GM23338 (cell line): ENCODE measurements at regions not wholly inside any gene's neighbourhood (a gene's known extent, or its start where the extent isn't known, plus 50 kb on each side); places are given as distances from the start of the nearest gene placed in this dataset.

ENCODE experiments used
- ATAC-seq: fragments of 200-7000 bp; cut with Tn5 transposase; 3 replicates; pipeline ENCODE4 v1.9.1; 2020
- DNase-seq: peaks from one replicate; pipeline ENCODE4 v3.0.0-alpha.2; 2015; ENCODE audit warnings: low spot score
- H2AFZ ChIP-seq: fragments of 200-600 bp; sonication (generic); 2 replicates; pipeline ENCODE4 v1.8.0; 2016; ENCODE audit warnings: antibody characterized with exemption, mild to moderate bottlenecking, moderate library complexity
- H3F3A ChIP-seq: fragments of 200-600 bp; sonication (generic); replicated peaks from 2 replicates; pipeline ENCODE4 v1.8.0; 2017; ENCODE audit warnings: antibody characterized with exemption, mixed run types, low read depth
- H3K27ac ChIP-seq: fragments of 200-600 bp; sonication (generic); 2 replicates; pipeline ENCODE4 v1.6.1; 2016; ENCODE audit warnings: low read depth
- H3K27me3 ChIP-seq: fragments of 200-600 bp; sonication (generic); 2 replicates; pipeline ENCODE4 v1.8.0; 2016; ENCODE audit warnings: mild to moderate bottlenecking, mixed run types, moderate library complexity; ENCODE audit not compliant: insufficient read depth
- H3K36me3 ChIP-seq: fragments of 200-600 bp; sonication (generic); 2 replicates; pipeline ENCODE4 v1.8.0; 2016; ENCODE audit warnings: mild to moderate bottlenecking; ENCODE audit not compliant: insufficient read depth
- H3K4me1 ChIP-seq: fragments of 200-600 bp; sonication (generic); 2 replicates; pipeline ENCODE4 v1.8.0; 2016; ENCODE audit warnings: mild to moderate bottlenecking, moderate library complexity; ENCODE audit not compliant: insufficient read depth
- H3K4me2 ChIP-seq: fragments of 200-600 bp; sonication (generic); 2 replicates; pipeline ENCODE4 v1.7.1; 2017; ENCODE audit warnings: mixed run types
- H3K4me3 ChIP-seq: fragments of 200-600 bp; sonication (generic); 2 replicates; pipeline ENCODE4 v1.6.1; 2016; ENCODE audit warnings: mixed run types
- H3K79me2 ChIP-seq: fragments of 200-600 bp; sonication (generic); replicated peaks from 2 replicates; pipeline ENCODE4 v1.8.0; 2017; ENCODE audit warnings: mild to moderate bottlenecking; ENCODE audit not compliant: insufficient read depth
- H3K9me2 ChIP-seq: fragments of 200-600 bp; sonication (generic); 2 replicates; pipeline ENCODE4 v1.8.0; 2017; ENCODE audit not compliant: insufficient read depth
- H4K20me1 ChIP-seq: fragments of 200-600 bp; sonication (generic); replicated peaks from 2 replicates; pipeline ENCODE4 v1.8.0; 2017; ENCODE audit warnings: mild to moderate bottlenecking; ENCODE audit not compliant: insufficient read depth
- H3K27ac Mint-ChIP-seq: 2 replicates; pipeline ENCODE4 v1.8.0; 2020; ENCODE audit warnings: inconsistent platforms, mild to moderate bottlenecking, moderate library complexity, mixed read lengths
- H3K27me3 Mint-ChIP-seq: 3 replicates; pipeline ENCODE4 v1.8.0; 2022; ENCODE audit warnings: low read depth, mild to moderate bottlenecking, moderate library complexity, mixed read lengths, inconsistent platforms; ENCODE audit not compliant: insufficient read depth, poor library complexity
- H3K36me3 Mint-ChIP-seq: 3 replicates; pipeline ENCODE4 v1.8.0; 2021; ENCODE audit warnings: low read depth, mild to moderate bottlenecking, inconsistent platforms, moderate library complexity, mixed read lengths
- H3K4me1 Mint-ChIP-seq: 3 replicates; pipeline ENCODE4 v1.8.0; 2020; ENCODE audit warnings: mild to moderate bottlenecking, inconsistent platforms, mixed read lengths
- H3K4me3 Mint-ChIP-seq: 3 replicates; pipeline ENCODE4 v1.8.0; 2021; ENCODE audit warnings: moderate library complexity, mild to moderate bottlenecking, inconsistent platforms, mixed read lengths
- H3K9me3 Mint-ChIP-seq: 3 replicates; pipeline ENCODE4 v1.8.0; 2020; ENCODE audit warnings: moderate library complexity, mild to moderate bottlenecking, inconsistent platforms, mixed read lengths
- CREB1 ChIP-seq: fragments of 250-450 bp; sonication (Bioruptor Pico); IDR thresholded peaks from 2 replicates; pipeline ENCODE4 v1.5.0; 2020; ENCODE audit warnings: low read depth, mild to moderate bottlenecking, moderate library complexity
- ETS1 ChIP-seq: IDR thresholded peaks from 2 replicates; pipeline ENCODE4 v1.6.1; 2016; ENCODE audit warnings: antibody characterized with exemption
- EZH2 ChIP-seq: fragments of 200-600 bp; sonication (generic); IDR thresholded peaks from one replicate; pipeline ENCODE4 v1.8.0; 2017; ENCODE audit warnings: antibody characterized with exemption, mild to moderate bottlenecking, low read depth; ENCODE audit not compliant: unreplicated experiment
- EZH2phosphoT487 ChIP-seq: fragments of 200-600 bp; sonication (generic); IDR thresholded peaks from one replicate; pipeline ENCODE4 v1.8.1; 2018; ENCODE audit warnings: antibody characterized with exemption; ENCODE audit not compliant: unreplicated experiment
- JUNB ChIP-seq: IDR thresholded peaks from one replicate; pipeline ENCODE4 v1.6.1; 2016; ENCODE audit warnings: antibody characterized with exemption; ENCODE audit not compliant: unreplicated experiment
- NANOG ChIP-seq: IDR thresholded peaks from 2 replicates; pipeline ENCODE4 v1.6.1; 2016; ENCODE audit warnings: antibody characterized with exemption, borderline replicate concordance
- POLR2AphosphoS5 ChIP-seq: IDR thresholded peaks from 2 replicates; pipeline ENCODE4 v1.6.1; 2016; ENCODE audit warnings: antibody characterized with exemption, low read depth
- REST ChIP-seq: IDR thresholded peaks from one replicate; pipeline ENCODE4 v1.6.1; 2018; ENCODE audit warnings: antibody characterized with exemption; ENCODE audit not compliant: unreplicated experiment
- STAT1 ChIP-seq: IDR thresholded peaks from one replicate; pipeline ENCODE4 v1.6.1; 2016; ENCODE audit warnings: antibody characterized with exemption; ENCODE audit not compliant: unreplicated experiment
- ZNF114 ChIP-seq: fragments of 250-450 bp; sonication (Bioruptor Pico); IDR thresholded peaks from 2 replicates; pipeline ENCODE4 v1.5.0; 2020; ENCODE audit warnings: mild to moderate bottlenecking, moderate library complexity
- ZNF462 ChIP-seq: fragments of 250-450 bp; sonication (Bioruptor Pico); IDR thresholded peaks from 2 replicates; pipeline ENCODE4 v1.5.0; 2020; ENCODE audit warnings: mild to moderate bottlenecking, moderate library complexity

- Histone ChIP-seq H4K20me1 (no peaks in the 10 kb centered on the region), H3K4me1 (peaks cover 5% of the 10 kb centered on the region; the same call in 1 of the 2 replicates), H3K4me3 (no peak overlapping the region), H3K9me2 (no peaks in the 10 kb centered on the region), H3F3A (no peaks in the 10 kb centered on the region), H2AFZ (no peak overlapping the region), H3K27me3 (no peaks in the 10 kb centered on the region), H3K36me3 (no peaks in the 10 kb centered on the region), H3K4me2 (no peak overlapping the region), H3K27ac (no peak overlapping the region), H3K79me2 (no peaks in the 10 kb centered on the region)
- no peaks in the 10 kb centered on the region for H3K36me3 Mint-ChIP-seq
- no peak overlapping the region for H3K27ac Mint-ChIP-seq
- no peak for ATAC-seq
- no peak for DNase-seq
- peaks cover 13% of the 10 kb centered on the region; the same call in 2 of the 3 replicates for H3K4me1 Mint-ChIP-seq
- TF ChIP-seq EZH2: no peak
- no peak for TF ChIP-seq CREB1 (CRISPR knock-in tag)
- no peak for TF ChIP-seq STAT1
- TF ChIP-seq REST: no peak
- no peak for TF ChIP-seq ZNF462 (CRISPR knock-in tag)
- TF ChIP-seq EZH2phosphoT487: no peak
- no peak for TF ChIP-seq NANOG
- no peak for TF ChIP-seq JUNB
- TF ChIP-seq ETS1: no peak
- no peak for TF ChIP-seq POLR2AphosphoS5
- no peak for TF ChIP-seq ZNF114 (CRISPR knock-in tag)
- no peaks in the 10 kb centered on the region for H3K9me3 Mint-ChIP-seq
- H3K4me3 Mint-ChIP-seq: no peak overlapping the region
- no peaks in the 10 kb centered on the region for H3K27me3 Mint-ChIP-seq
Measured at GRCh38 chr1:190940951-190941350, 463.3 kb upstream of the BRINP3 start.
